GM23338 (cell line): ENCODE measurements at regions not wholly inside any gene's neighbourhood (a gene's known extent, or its start where the extent isn't known, plus 50 kb on each side); places are given as distances from the start of the nearest gene placed in this dataset.

Experiments
- CREB1 ChIP-seq: fragments of 250-450 bp; sonication (Bioruptor Pico); IDR thresholded peaks from 2 replicates; pipeline ENCODE4 v1.5.0; 2020; ENCODE audit warnings: low read depth, mild to moderate bottlenecking, moderate library complexity
- CTCF ChIP-seq, 2 experiments: fragments of 200-600 bp in 1 of 2; sonication (generic) in 1 of 2; conservative IDR thresholded peaks; 2 replicates each; pipeline versions ENCODE4 v1.5.1 to v1.6.1; 2016 to 2017; ENCODE audit warnings: antibody characterized with exemption in 2 of 2, low read depth in 2 of 2, mild to moderate bottlenecking in 2 of 2, moderate library complexity in 1 of 2
- EZH2 ChIP-seq: fragments of 200-600 bp; sonication (generic); IDR thresholded peaks from one replicate; pipeline ENCODE4 v1.8.0; 2017; ENCODE audit warnings: antibody characterized with exemption, mild to moderate bottlenecking, low read depth; ENCODE audit not compliant: unreplicated experiment
- EZH2phosphoT487 ChIP-seq: fragments of 200-600 bp; sonication (generic); IDR thresholded peaks from one replicate; pipeline ENCODE4 v1.8.1; 2018; ENCODE audit warnings: antibody characterized with exemption; ENCODE audit not compliant: unreplicated experiment
- JUNB ChIP-seq: IDR thresholded peaks from one replicate; pipeline ENCODE4 v1.6.1; 2016; ENCODE audit warnings: antibody characterized with exemption; ENCODE audit not compliant: unreplicated experiment
- NANOG ChIP-seq: IDR thresholded peaks from 2 replicates; pipeline ENCODE4 v1.6.1; 2016; ENCODE audit warnings: antibody characterized with exemption, borderline replicate concordance
- POLR2AphosphoS5 ChIP-seq: IDR thresholded peaks from 2 replicates; pipeline ENCODE4 v1.6.1; 2016; ENCODE audit warnings: antibody characterized with exemption, low read depth
- REST ChIP-seq: IDR thresholded peaks from one replicate; pipeline ENCODE4 v1.6.1; 2018; ENCODE audit warnings: antibody characterized with exemption; ENCODE audit not compliant: unreplicated experiment
- STAT1 ChIP-seq: IDR thresholded peaks from one replicate; pipeline ENCODE4 v1.6.1; 2016; ENCODE audit warnings: antibody characterized with exemption; ENCODE audit not compliant: unreplicated experiment
- ZNF114 ChIP-seq: fragments of 250-450 bp; sonication (Bioruptor Pico); IDR thresholded peaks from 2 replicates; pipeline ENCODE4 v1.5.0; 2020; ENCODE audit warnings: mild to moderate bottlenecking, moderate library complexity
- TF ChIP-seq, protein P1 (sequence below): IDR thresholded peaks from 2 replicates; pipeline ENCODE4 v1.6.1; 2016; ENCODE audit warnings: antibody characterized with exemption

DNA sequence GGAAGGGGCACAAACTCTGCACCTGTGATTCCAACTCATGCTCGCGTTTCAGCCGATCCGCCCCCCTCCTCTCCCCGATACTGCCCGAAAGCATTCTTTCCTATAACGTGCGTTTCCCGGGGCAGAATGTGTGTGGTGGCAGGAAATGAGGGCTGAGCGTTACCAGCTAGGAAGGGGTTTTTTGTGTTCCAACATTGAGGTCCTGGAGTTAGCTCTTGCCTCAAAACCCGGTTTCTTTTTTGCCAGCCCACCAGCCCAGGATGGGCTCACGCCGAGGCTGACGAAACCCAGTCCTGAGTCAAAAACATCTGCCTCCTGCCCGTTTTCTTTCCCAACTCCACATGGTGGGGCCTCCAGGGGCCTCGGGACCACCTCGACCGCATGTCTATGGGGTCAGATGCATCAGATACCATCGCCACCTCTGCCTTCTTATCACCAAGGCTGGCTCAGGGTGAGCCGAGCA is 113.7 kb upstream of the COPS8 start:
- no peak for TF ChIP-seq CREB1
- TF ChIP-seq POLR2AphosphoS5 = no peak
- TF ChIP-seq EZH2 = no peak
- TF ChIP-seq CTCF (conservative IDR thresholded peaks at IDR 0.05; ENCODE audit: low read depth in 2 of 2) = no peak
- TF ChIP-seq REST = no peak
- TF ChIP-seq JUNB = no peak
- TF ChIP-seq EZH2phosphoT487 = no peak
- TF ChIP-seq, protein P1, sequence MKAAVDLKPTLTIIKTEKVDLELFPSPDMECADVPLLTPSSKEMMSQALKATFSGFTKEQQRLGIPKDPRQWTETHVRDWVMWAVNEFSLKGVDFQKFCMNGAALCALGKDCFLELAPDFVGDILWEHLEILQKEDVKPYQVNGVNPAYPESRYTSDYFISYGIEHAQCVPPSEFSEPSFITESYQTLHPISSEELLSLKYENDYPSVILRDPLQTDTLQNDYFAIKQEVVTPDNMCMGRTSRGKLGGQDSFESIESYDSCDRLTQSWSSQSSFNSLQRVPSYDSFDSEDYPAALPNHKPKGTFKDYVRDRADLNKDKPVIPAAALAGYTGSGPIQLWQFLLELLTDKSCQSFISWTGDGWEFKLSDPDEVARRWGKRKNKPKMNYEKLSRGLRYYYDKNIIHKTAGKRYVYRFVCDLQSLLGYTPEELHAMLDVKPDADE = no peak
- TF ChIP-seq NANOG = no peak
- no peak for TF ChIP-seq ZNF114 (CRISPR knock-in tag)
- TF ChIP-seq STAT1 = no peak
